ENCODE measurements at regions not wholly inside any gene's neighbourhood (a gene's known extent, or its start where the extent isn't known, plus 50 kb on each side); places are given as distances from the start of the nearest gene placed in this dataset.

DNA sequence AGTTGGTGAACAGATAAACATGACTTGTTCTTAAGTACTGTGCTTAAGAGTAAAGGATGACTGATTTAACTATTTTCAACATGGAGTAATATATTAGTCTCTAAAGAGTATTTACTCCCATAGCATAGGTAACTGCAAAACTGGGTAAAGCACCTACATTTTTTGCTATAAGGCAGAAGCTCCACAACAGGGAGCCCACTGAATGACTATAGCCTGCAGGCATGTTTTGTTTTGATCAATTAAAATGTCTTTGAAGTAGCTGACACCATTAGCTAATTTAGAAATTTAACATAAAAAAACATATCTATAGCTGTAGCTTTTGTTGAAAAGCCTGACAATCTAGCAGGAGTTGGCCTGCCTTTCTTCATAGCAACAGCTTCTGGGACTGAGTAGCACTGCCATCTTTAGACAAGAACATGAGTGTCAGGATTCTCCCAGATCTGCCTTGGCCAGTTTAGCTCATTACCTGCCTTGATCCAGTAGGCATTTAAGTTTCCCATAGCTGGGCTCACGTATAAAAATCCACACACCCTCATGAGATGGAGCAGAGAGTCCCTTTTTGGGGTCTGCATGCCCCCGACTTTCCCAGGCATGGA, 1935.1 kb upstream of the PIK3C3 start:
- no peak for DNase-seq
- intact Hi-C loops (cut with DNase I; ENCODE audit: low total_unique reads) (no loop called here), in situ Hi-C loops (cut with MboI; ENCODE audit: low pct_ligation_motif_present in 1 of 4, low pct_unique_long_range_greater_than_20kb in 1 of 4, low sequenced_read_pairs in 3 of 4) (no loop called here)
- H3K9me3 ChIP-seq = no peaks in the 10 kb centered on the region
- TF ChIP-seq, protein P1, sequence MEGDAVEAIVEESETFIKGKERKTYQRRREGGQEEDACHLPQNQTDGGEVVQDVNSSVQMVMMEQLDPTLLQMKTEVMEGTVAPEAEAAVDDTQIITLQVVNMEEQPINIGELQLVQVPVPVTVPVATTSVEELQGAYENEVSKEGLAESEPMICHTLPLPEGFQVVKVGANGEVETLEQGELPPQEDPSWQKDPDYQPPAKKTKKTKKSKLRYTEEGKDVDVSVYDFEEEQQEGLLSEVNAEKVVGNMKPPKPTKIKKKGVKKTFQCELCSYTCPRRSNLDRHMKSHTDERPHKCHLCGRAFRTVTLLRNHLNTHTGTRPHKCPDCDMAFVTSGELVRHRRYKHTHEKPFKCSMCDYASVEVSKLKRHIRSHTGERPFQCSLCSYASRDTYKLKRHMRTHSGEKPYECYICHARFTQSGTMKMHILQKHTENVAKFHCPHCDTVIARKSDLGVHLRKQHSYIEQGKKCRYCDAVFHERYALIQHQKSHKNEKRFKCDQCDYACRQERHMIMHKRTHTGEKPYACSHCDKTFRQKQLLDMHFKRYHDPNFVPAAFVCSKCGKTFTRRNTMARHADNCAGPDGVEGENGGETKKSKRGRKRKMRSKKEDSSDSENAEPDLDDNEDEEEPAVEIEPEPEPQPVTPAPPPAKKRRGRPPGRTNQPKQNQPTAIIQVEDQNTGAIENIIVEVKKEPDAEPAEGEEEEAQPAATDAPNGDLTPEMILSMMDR (IDR thresholded peaks at IDR 0.05) = no peak
- no peak for TF ChIP-seq POLR2AphosphoS5 (IDR thresholded peaks at IDR 0.05)
- no peak for TF ChIP-seq POLR2A (IDR thresholded peaks at IDR 0.05)
- no peak for TF ChIP-seq EP300 (IDR thresholded peaks at IDR 0.05; ENCODE audit: low read depth)
- WGBS, 2 donors (ENCODE audit: low coverage in 1 of 2) = 72 to 73% methylated on average over 2 of the region's 2 CpGs
- no peak overlapping the region for H3K27ac ChIP-seq
- H3K27me3 ChIP-seq = no peaks in the 10 kb centered on the region
- H3K4me1 ChIP-seq = no peaks in the 10 kb centered on the region
- H3K36me3 ChIP-seq = no peaks in the 10 kb centered on the region
- no peak overlapping the region for H3K4me3 ChIP-seq

DNA sequence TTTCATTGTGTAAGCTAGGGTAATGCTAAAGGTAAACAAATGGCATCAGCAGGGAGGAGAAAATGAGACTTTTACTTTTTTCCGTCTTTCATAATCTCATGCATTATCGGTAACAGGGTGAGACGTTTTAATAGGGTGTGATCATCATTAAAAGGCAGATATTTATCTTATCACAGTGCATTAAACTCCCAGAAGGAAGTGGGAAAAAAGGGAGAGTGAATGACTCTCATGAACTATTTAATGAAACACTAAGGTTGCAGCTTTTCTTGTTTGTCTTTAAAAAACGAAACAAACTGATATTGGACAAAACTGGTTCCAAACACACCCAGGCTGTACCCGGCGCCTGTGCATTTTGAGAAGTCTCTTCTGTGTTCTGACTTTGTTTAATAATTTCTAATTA, 1936.8 kb upstream of the PIK3C3 start:
- in situ Hi-C loops (cut with MboI; ENCODE audit: low pct_ligation_motif_present in 1 of 4, low pct_unique_long_range_greater_than_20kb in 1 of 4, low sequenced_read_pairs in 3 of 4) = no loop called here
- H3K36me3 ChIP-seq = no peaks in the 10 kb centered on the region
- H3K4me3 ChIP-seq = no peak overlapping the region
- no peak for DNase-seq
- 47 to 57% methylated on average over 6 of the region's 6 CpGs for WGBS, 2 donors (ENCODE audit: low coverage in 1 of 2)
- no peak overlapping the region for H3K27ac ChIP-seq
- H3K27me3 ChIP-seq = no peaks in the 10 kb centered on the region
- intact Hi-C loops (cut with DNase I; ENCODE audit: low total_unique reads) = no loop called here
- TF ChIP-seq, protein P1 (IDR thresholded peaks at IDR 0.05) = no peak
- TF ChIP-seq POLR2AphosphoS5 (IDR thresholded peaks at IDR 0.05) (no peak), POLR2A (IDR thresholded peaks at IDR 0.05) (no peak), EP300 (IDR thresholded peaks at IDR 0.05; ENCODE audit: low read depth) (no peak)
- H3K9me3 ChIP-seq = no peaks in the 10 kb centered on the region
- no peaks in the 10 kb centered on the region for H3K4me1 ChIP-seq

DNA sequence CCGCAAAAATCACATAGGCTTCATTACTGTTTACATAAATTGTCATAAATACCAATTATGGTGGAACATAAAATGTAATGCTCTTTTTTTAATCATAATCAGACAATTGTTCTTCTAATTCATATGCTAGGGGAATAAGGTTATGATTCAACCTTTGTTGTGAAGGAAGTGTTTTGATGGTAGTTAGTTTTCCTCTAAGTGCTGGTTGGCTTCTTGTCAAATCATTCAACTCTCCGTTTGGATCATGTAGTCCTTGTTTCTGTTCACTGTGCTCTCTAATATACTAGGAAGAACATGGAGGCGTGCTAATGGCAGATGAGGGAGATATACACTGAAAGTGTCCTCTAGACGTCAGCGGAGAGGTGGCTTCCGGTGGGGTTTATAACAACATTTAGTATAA, 1938.0 kb upstream of the PIK3C3 start:
- H3K36me3 ChIP-seq = no peaks in the 10 kb centered on the region
- no peak overlapping the region for H3K27ac ChIP-seq
- in situ Hi-C loops (cut with MboI; ENCODE audit: low pct_ligation_motif_present in 1 of 4, low pct_unique_long_range_greater_than_20kb in 1 of 4, low sequenced_read_pairs in 3 of 4) (no loop called here), intact Hi-C loops (cut with DNase I; ENCODE audit: low total_unique reads) (no loop called here)
- H3K9me3 ChIP-seq = no peaks in the 10 kb centered on the region
- no peak for DNase-seq
- TF ChIP-seq POLR2A (IDR thresholded peaks at IDR 0.05) (no peak), POLR2AphosphoS5 (IDR thresholded peaks at IDR 0.05) (no peak), EP300 (IDR thresholded peaks at IDR 0.05; ENCODE audit: low read depth) (no peak)
- TF ChIP-seq, protein P1 (IDR thresholded peaks at IDR 0.05) = no peak
- no peak overlapping the region for H3K4me3 ChIP-seq
- H3K4me1 ChIP-seq = no peaks in the 10 kb centered on the region
- 42 to 68% methylated on average over 2 to 6 of the region's 6 CpGs for WGBS, 2 donors (ENCODE audit: low coverage in 1 of 2)
- H3K27me3 ChIP-seq = no peaks in the 10 kb centered on the region

DNA sequence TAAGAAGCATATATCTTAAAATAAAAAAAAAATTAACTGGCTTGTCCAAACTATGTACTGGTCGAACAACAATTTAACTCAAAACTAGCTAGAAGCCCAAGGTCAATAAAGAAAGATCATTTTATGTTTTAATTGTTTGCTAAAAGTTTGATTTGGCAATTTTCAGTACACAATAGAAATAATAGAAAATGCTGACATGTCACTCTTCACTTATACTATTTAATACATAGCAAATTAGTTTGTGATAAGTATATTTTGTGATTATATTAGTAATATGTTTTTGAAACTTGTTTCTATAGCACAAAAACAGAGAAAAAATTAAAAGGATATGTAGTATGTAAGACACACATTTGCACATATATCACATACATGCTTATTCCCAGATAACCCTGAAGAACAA, 1938.6 kb upstream of the PIK3C3 start:
- TF ChIP-seq POLR2A (IDR thresholded peaks at IDR 0.05) = no peak
- TF ChIP-seq POLR2AphosphoS5 (IDR thresholded peaks at IDR 0.05) = no peak
- no peak for TF ChIP-seq EP300 (IDR thresholded peaks at IDR 0.05; ENCODE audit: low read depth)
- TF ChIP-seq, protein P1 (IDR thresholded peaks at IDR 0.05) = no peak
- Histone ChIP-seq H3K27ac (no peak overlapping the region), H3K4me3 (no peak overlapping the region), H3K27me3 (no peaks in the 10 kb centered on the region), H3K36me3 (no peaks in the 10 kb centered on the region), H3K4me1 (no peaks in the 10 kb centered on the region), H3K9me3 (no peaks in the 10 kb centered on the region)
- no peak for DNase-seq
- WGBS, 2 donors (ENCODE audit: low coverage in 1 of 2) = 47 to 50% methylated on average over 1 of the region's 1 CpG
- intact Hi-C loops (cut with DNase I; ENCODE audit: low total_unique reads) (no loop called here), in situ Hi-C loops (cut with MboI; ENCODE audit: low pct_ligation_motif_present in 1 of 4, low pct_unique_long_range_greater_than_20kb in 1 of 4, low sequenced_read_pairs in 3 of 4) (no loop called here)
